ENCODE measurements at regions not wholly inside any gene's neighbourhood (a gene's known extent, or its start where the extent isn't known, plus 50 kb on each side); places are given as distances from the start of the nearest gene placed in this dataset.
"Not testable (repeated sequence)": the region's sequence is repeated elsewhere in the genome, so short reads cannot be mapped to it uniquely, and the experiment has no call there.

DNA sequence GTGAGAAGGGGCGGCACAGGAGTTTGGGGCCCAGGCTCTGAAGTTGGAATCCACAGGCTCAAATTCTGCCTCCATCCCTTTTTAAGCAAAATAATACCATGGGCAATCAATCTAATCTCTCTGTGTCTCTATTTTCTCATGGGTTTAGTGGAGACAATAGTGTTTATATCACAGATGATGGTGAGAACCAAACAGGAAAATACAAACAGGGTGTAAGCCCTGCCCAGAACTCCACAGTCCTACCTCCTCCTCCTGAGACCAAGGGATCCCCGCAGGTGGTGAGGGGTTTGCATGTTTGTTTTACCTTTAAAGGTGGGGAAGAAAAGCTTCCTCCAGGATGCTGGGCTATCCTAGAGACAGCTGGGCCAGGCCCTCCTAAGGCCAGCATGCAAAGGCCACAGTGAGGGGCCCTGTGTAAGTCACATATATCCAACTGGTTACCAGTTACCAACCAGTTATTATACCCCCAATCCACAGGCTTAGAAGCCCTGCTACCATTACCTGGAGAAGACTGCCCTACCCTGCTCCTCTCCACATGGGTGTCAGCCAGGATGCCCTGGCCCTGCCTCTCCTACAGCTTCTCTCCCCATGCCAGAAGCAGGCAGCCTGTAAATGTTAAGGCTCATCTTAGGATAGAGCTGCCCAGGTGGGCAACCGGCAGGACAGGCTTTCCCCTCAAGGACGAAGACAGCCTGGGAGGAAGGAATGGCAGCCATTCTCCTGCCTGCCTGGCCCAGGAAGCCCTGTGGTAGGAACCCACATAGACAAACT, 658.4 kb downstream of the UQCRFS1 start:
- Mint-ChIP-seq H3K27ac (no peak overlapping the region), H3K4me1 (ENCODE audit: low read depth) (peaks cover 5% of the 10 kb centered on the region)

DNA sequence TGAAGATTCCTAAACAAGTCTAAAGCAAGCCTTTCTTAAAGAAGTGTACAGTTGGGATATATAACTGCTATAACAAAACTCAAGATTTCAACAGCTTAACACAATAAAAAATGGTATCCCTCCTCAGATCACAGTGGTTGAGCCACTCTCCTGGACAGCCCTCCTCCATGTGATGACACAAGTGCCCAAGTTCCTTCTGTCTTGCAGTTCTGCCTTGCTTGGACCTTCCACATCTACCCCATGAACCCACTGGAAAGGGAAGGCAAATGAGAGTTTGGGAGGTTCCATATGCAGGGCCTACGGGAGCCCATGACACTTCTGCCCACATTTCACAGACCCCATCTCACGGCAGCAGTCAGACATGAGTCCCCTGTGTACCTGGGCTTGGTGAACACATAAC, 659.2 kb downstream of the UQCRFS1 start:
- no peaks in the 10 kb centered on the region for H3K27me3 Mint-ChIP-seq (ENCODE audit: low read depth)
- peaks cover 5% of the 10 kb centered on the region for H3K4me1 Mint-ChIP-seq (ENCODE audit: low read depth)
- DNase-seq (ENCODE audit: low spot score): no peak
- no peak overlapping the region for H3K27ac Mint-ChIP-seq
- H3K36me3 Mint-ChIP-seq (ENCODE audit: low read depth): peaks cover 1% of the 10 kb centered on the region
- H3K9me3 Mint-ChIP-seq: peaks cover 16% of the 10 kb centered on the region
- H3K4me3 Mint-ChIP-seq: no peak overlapping the region

More for the DNA sequence above, 658.4 kb downstream of the UQCRFS1 start:
- no peaks in the 10 kb centered on the region for H3K27me3 Mint-ChIP-seq (ENCODE audit: low read depth)
- H3K4me3 Mint-ChIP-seq: no peak overlapping the region
- no peak for DNase-seq (ENCODE audit: low spot score)
- peaks cover 1% of the 10 kb centered on the region for H3K36me3 Mint-ChIP-seq (ENCODE audit: low read depth)
- H3K9me3 Mint-ChIP-seq: peaks cover 16% of the 10 kb centered on the region

DNA sequence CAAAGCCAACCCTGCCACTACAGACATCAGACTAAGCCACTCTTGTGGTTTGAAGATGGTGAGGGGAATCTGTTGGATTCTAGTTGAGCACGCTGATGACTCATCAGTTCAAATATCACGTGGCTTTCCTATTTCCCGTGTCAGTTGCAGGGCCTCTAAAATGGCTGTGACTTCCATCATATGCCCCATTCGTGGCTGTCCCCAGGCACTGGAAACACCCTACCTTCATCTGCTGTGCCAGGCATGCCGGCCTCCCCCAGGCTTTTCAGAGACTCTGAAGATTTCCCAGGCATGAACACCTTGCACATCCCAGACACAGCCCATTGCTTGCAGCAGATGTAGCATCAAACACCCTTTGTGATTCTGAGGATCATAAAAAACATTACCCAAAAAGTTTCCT, 659.9 kb downstream of the UQCRFS1 start:
- H3K27me3 Mint-ChIP-seq (ENCODE audit: low read depth): no peaks in the 10 kb centered on the region
- H3K4me3 Mint-ChIP-seq: no peak overlapping the region
- H3K4me1 Mint-ChIP-seq (ENCODE audit: low read depth): peaks cover 5% of the 10 kb centered on the region
- DNase-seq (ENCODE audit: low spot score): peak; percentile 7
- no peak overlapping the region for H3K27ac Mint-ChIP-seq
- H3K9me3 Mint-ChIP-seq: peaks cover 16% of the 10 kb centered on the region
- peaks cover 1% of the 10 kb centered on the region for H3K36me3 Mint-ChIP-seq (ENCODE audit: low read depth)

DNA sequence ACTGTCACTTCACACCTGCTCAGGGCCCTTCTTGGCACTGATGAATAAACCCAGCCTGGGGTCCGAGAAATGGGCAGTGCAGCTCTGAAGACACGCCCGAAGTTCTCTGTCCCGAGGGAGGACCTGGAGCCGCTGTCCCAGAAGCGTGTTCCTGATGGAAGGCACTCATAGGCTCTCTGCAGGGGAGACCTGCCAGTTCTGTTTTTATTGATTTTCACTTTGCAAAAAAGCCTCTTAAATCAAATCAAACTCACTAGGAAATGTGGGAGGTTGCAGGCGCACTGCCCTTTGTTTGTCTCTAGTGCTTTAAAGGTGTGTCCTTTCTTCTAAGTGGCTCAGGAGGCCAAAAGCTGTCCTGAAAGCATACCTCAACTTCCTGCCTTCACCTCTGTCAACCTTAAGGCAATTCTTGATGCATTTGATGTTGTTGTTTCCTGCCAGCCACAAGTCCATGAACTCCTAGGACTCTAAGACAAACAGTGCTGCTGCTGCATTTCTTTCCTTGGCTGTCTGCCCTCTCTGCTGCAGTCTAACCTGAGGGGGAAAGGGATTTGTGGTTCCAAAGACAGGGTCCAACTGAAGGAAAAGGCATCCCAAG, 663.2 kb downstream of the UQCRFS1 start:
- peaks cover 1% of the 10 kb centered on the region for H3K36me3 Mint-ChIP-seq (ENCODE audit: low read depth)
- no peaks in the 10 kb centered on the region for H3K27me3 Mint-ChIP-seq (ENCODE audit: low read depth)
- H3K4me3 Mint-ChIP-seq: no peak overlapping the region
- no peak for DNase-seq (ENCODE audit: low spot score)
- H3K4me1 Mint-ChIP-seq (ENCODE audit: low read depth): peaks cover 5% of the 10 kb centered on the region
- H3K9me3 Mint-ChIP-seq: peaks cover 16% of the 10 kb centered on the region
- H3K27ac Mint-ChIP-seq: no peak overlapping the region

DNA sequence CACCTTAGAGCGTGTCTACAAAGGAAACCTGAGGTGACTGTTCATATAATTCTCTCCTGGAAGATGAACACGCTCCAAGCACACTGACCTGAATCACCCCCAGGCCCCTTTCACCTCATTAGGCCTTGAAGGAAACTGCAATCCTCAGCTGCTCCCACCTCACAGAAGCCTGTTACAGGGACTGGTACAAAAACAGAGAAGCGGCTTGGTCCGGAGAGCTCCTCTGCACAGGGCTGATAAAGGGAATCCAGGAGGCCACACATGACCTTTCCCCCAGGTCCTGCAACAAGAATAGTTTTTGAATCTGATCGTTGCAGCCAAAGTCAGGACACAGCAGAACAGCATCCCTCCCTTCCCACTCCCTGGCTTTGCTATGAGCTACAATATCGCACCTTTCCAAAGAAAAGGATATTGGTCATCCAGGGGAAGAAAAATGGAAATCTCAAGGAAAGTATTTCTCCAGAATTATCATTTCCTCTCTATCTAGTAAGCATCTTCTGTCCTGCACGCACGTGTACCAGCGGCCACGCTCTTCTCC, 666.7 kb downstream of the UQCRFS1 start:
- Mint-ChIP-seq H3K27me3 (ENCODE audit: low read depth) (no peaks in the 10 kb centered on the region), H3K4me3 (no peak overlapping the region), H3K27ac (no peak overlapping the region), H3K36me3 (ENCODE audit: low read depth) (no peaks in the 10 kb centered on the region), H3K4me1 (ENCODE audit: low read depth) (no peaks in the 10 kb centered on the region), H3K9me3 (no peaks in the 10 kb centered on the region)
- no peak for DNase-seq (ENCODE audit: low spot score)

DNA sequence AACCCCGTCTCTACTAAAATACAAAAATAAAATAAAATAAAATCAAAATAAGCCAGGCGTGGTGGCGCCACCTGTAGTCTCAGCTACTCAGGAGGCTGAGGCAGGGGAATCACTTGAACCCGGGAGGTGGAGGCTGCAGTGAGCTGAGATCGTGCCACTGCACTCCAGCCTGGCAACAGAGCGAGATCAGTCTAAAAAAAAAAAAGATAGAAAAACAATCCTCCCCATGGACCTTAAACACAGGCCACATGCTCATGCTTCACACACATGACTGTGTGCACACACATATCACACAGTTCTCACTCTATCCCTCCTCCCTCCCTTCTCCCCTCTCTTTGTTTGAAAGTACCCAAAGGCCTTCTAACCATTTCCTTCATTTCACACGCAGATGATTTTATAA, 667.6 kb downstream of the UQCRFS1 start:
- DNase-seq (ENCODE audit: low spot score): not testable (repeated sequence)

DNA sequence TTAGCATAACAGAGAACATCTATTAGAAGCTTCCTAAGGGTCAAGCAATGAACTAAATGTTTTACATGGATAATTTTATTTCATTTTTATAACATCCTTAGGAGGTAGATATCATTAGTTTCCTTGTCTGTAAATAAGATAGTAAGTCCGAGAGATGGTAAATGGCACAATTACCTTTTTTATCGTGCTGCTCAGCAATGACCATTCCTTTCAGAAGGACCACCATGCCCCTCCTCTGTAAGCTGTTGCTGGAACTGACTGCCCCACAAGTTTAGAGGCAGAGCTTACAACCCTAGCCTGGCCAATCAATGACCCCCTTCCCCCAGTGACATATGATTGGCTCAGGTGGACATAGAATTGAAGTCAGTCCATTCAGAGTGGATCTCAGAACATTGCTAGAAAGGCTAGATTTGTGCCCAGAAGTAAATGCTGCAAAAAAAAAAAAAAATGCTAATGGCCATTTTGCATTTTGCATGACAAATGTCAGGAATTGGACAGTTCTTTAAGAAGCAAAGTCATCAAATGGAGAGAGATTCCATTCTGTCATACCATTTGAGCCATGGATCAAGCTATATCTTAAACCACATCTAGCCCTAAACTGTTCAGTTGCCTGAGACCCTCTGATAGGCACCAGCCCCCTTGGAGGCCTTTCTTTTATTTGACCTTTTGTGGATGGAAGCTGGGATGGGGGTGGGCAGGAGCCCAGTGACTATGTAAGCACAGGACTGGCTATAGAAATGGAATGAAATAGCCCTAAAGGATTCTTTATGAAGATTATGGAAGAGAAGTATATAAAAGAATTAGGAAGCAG, 668.3 kb downstream of the UQCRFS1 start:
- Mint-ChIP-seq H3K4me1 (ENCODE audit: low read depth) (no peaks in the 10 kb centered on the region), H3K27me3 (ENCODE audit: low read depth) (no peaks in the 10 kb centered on the region), H3K36me3 (ENCODE audit: low read depth) (no peaks in the 10 kb centered on the region), H3K9me3 (no peaks in the 10 kb centered on the region), H3K4me3 (no peak overlapping the region), H3K27ac (no peak overlapping the region)
- DNase-seq (ENCODE audit: low spot score): no peak

More for the DNA sequence above, 667.6 kb downstream of the UQCRFS1 start:
- H3K27me3 Mint-ChIP-seq (ENCODE audit: low read depth); H3K4me1 Mint-ChIP-seq (ENCODE audit: low read depth); H3K27ac Mint-ChIP-seq; H3K4me3 Mint-ChIP-seq; H3K36me3 Mint-ChIP-seq (ENCODE audit: low read depth); H3K9me3 Mint-ChIP-seq: not testable (repeated sequence)

DNA sequence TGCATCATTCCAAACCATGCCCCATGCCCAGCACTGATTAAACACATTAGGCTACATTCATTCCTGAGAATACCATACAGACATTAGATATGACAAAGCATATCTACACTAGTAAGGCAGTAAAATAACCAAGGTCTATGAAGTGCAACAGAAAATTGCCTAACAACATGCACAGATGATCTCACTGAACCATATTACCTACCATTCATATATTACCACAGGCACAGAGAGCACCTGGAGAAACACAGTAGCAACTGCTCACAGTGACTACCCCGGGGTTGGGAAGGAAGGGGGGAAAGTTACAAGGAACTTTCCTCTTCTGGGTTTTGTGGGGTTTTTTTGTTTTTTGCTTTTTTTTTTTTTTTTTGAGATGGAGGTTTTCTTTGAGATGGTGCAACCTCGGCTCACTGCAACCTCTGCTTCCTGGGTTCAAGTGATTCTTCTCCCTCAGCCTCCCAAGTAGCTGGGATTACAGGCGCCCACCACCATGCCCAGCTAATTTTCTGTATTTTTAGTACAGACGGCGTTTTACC, 669.6 kb downstream of the UQCRFS1 start:
- no peak overlapping the region for H3K4me3 Mint-ChIP-seq
- no peak overlapping the region for H3K27ac Mint-ChIP-seq
- no peak for DNase-seq (ENCODE audit: low spot score)

DNA sequence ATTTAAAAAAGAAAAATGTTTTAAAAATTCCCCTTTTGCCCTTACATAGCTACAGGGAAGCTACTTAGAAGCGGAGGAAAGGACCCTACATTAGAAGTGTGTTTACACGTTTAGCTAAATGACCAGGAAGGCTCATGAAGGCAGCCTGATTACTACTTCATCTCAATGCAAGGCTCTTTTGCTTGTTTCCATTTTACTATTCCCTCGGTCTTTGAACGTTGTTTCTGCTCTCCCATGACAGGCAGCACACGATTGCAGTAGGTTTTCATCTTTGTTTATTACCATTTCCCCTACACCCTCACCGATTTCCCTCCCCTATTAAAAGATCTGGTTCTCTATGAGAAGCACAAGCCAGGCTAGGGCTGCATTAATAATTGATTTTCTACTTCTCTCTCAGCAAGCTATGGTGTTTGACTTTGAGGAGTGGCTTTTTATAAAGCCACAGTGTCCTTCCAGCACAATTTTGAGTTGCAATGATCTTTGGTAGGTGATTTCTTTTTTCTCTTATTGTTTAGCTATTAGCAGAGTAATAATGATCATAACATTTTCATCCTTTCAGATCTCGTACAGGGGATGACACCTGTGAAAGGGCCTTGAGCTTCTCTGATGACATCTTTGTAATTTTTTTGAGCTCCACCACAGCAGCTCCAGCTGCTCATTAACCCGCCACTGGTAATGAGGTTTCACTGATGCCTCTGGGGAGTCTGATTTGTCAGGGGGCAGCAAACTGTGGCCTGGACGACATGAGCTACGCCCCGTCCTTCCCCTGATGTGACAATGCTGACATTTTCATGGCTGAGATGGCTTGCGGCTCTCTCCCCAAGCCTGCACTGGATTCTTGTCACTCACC, 670.3 kb downstream of the UQCRFS1 start:
- Mint-ChIP-seq H3K9me3 (peaks cover 7% of the 10 kb centered on the region), H3K27ac (no peak overlapping the region), H3K27me3 (ENCODE audit: low read depth) (no peaks in the 10 kb centered on the region), H3K4me3 (no peak overlapping the region), H3K4me1 (ENCODE audit: low read depth) (no peaks in the 10 kb centered on the region), H3K36me3 (ENCODE audit: low read depth) (no peaks in the 10 kb centered on the region)
- no peak for DNase-seq (ENCODE audit: low spot score)

More for the DNA sequence above, 669.6 kb downstream of the UQCRFS1 start:
- peaks cover under 1% of the 10 kb centered on the region for H3K9me3 Mint-ChIP-seq
- H3K36me3 Mint-ChIP-seq (ENCODE audit: low read depth): no peaks in the 10 kb centered on the region
- no peaks in the 10 kb centered on the region for H3K27me3 Mint-ChIP-seq (ENCODE audit: low read depth)
- H3K4me1 Mint-ChIP-seq (ENCODE audit: low read depth): no peaks in the 10 kb centered on the region

DNA sequence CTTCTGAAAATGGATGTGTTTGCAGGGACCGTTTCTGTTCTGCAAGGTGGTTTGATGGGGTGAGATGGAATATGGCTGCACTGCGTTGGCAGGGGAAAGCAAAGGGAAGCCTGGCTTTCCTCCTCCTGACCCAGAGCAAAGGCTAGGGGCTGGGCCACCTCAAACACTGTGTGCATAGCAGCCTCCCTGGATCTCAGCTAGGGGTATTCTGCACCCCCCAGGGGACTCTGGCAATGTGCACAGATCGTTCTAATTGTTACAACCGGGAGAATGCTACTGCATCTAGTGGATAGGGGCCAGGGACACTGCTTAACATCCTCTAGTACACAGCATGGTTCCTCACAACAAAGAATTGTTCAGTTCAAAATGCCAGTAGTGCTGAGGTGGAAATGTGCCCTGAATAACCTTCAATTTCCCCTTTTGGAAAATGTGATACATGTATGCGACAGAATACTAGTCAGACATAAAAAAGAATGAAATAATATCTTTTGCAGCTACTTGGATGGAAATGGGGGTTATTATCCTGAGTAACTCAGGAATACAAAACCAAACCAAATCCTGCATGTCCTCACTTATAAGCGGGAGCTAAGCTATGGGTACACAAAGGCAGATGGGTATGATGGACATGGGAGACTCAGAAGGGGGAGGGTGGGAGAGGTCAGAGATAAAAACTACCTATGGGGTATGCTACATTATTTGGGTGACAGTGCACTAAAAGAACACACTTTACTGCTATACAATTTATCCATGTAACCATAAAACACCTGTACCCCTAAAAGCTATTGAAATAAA, 671.2 kb downstream of the UQCRFS1 start:
- Mint-ChIP-seq H3K9me3 (peaks cover 7% of the 10 kb centered on the region), H3K4me1 (ENCODE audit: low read depth) (no peaks in the 10 kb centered on the region)

DNA sequence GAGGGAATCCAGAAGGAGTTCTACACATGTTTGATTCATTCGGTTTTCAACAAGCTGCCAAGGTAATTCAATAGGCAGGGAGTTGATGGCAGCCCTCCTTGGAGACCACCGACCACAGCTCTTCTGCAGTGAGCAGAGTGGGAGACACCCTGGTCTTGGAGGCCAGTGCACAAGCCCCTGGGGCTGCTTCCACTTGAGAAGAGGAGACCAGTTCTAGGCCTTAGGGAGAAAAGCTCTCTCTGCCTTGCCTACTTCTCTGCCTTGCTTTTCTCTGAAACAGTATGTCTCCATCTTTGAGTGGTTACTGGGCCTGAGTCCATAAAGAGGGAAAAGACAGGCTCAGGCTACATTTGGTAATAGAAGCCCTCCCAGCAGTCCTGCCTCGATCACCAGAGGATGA, 671.9 kb downstream of the UQCRFS1 start:
- Mint-ChIP-seq H3K4me3 (no peak overlapping the region), H3K9me3 (peaks cover 12% of the 10 kb centered on the region), H3K4me1 (ENCODE audit: low read depth) (no peaks in the 10 kb centered on the region), H3K36me3 (ENCODE audit: low read depth) (no peaks in the 10 kb centered on the region), H3K27ac (no peak overlapping the region), H3K27me3 (ENCODE audit: low read depth) (no peaks in the 10 kb centered on the region)
- no peak for DNase-seq (ENCODE audit: low spot score)

More for the DNA sequence above, 671.2 kb downstream of the UQCRFS1 start:
- DNase-seq (ENCODE audit: low spot score): no peak
- Mint-ChIP-seq H3K36me3 (ENCODE audit: low read depth) (no peaks in the 10 kb centered on the region), H3K4me3 (no peak overlapping the region), H3K27me3 (ENCODE audit: low read depth) (no peaks in the 10 kb centered on the region), H3K27ac (no peak overlapping the region)

DNA sequence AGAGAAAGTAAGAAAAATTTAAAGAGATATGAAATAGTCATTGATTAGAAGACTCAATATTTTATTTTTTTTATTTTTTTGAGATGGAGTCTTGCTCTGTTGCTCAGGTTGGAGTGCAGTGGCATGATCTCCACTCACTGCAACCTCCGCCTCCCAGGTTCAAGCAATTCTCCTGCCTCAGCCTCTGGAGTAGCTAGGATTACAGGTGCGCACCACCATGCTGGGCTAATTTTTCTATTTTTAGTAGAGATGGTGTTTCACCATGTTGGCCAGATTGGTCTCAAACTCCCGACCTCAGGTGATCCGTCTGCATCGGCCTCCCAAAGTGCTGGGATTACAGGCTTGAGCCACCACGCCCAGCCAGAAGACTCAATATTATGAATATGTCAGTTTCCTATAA, 672.6 kb downstream of the UQCRFS1 start:
- not testable (repeated sequence) for H3K27me3 Mint-ChIP-seq (ENCODE audit: low read depth); H3K4me1 Mint-ChIP-seq (ENCODE audit: low read depth); H3K4me3 Mint-ChIP-seq; H3K27ac Mint-ChIP-seq; DNase-seq (ENCODE audit: low spot score); H3K36me3 Mint-ChIP-seq (ENCODE audit: low read depth)
- H3K9me3 Mint-ChIP-seq: peaks cover 12% of the 10 kb centered on the region
